ENCODE measurements at regions not wholly inside any gene's neighbourhood (a gene's known extent, or its start where the extent isn't known, plus 50 kb on each side); places are given as distances from the start of the nearest gene placed in this dataset.

GRCh38 chr6:3520281-3521230, 63.7 kb upstream of the SLC22A23 start:
- no peak overlapping the region for H3K4me2 ChIP-seq (ENCODE audit: low read length)
- no peak overlapping the region for H3K9ac ChIP-seq
- H3K9me3 ChIP-seq (ENCODE audit: control insufficient read depth, low read length): no peaks in the 10 kb centered on the region
- no peaks in the 10 kb centered on the region for H3K4me1 ChIP-seq
- H3K79me2 ChIP-seq: no peaks in the 10 kb centered on the region
- no peaks in the 10 kb centered on the region for H3K27me3 ChIP-seq (ENCODE audit: control insufficient read depth, insufficient read depth, low read length)
- no peaks in the 10 kb centered on the region for H3K36me3 ChIP-seq (ENCODE audit: control insufficient read depth, insufficient read depth, low read length)
- no peak for TF ChIP-seq CTCF (IDR thresholded peaks at IDR 0.05)
- no peak overlapping the region for H3K4me3 ChIP-seq (ENCODE audit: low read depth, low read length)
- H3K27ac ChIP-seq: no peak overlapping the region
- no peak overlapping the region for H2AFZ ChIP-seq

- H3K9me3 ChIP-seq (ENCODE audit: control insufficient read depth, low read length): no peaks in the 10 kb centered on the region
- no peak for TF ChIP-seq CTCF (IDR thresholded peaks at IDR 0.05)
- no peaks in the 10 kb centered on the region for H3K36me3 ChIP-seq (ENCODE audit: control insufficient read depth, insufficient read depth, low read length)
- H3K4me1 ChIP-seq: no peaks in the 10 kb centered on the region
- H3K4me2 ChIP-seq (ENCODE audit: low read length): no peak overlapping the region
- H3K4me3 ChIP-seq (ENCODE audit: low read depth, low read length): no peak overlapping the region
- no peak overlapping the region for H3K9ac ChIP-seq
- H3K27ac ChIP-seq: no peak overlapping the region
- no peak overlapping the region for H2AFZ ChIP-seq
- no peaks in the 10 kb centered on the region for H3K79me2 ChIP-seq
- H3K27me3 ChIP-seq (ENCODE audit: control insufficient read depth, insufficient read depth, low read length): no peaks in the 10 kb centered on the region
Observed at GRCh38 chr6:3518356-3519190, 61.7 kb upstream of the SLC22A23 start.

- H3K9ac ChIP-seq: no peak overlapping the region
- H3K27ac ChIP-seq: no peak overlapping the region
- H3K79me2 ChIP-seq: no peaks in the 10 kb centered on the region
- no peak for TF ChIP-seq CTCF (IDR thresholded peaks at IDR 0.05)
- H3K4me2 ChIP-seq (ENCODE audit: low read length): no peak overlapping the region
- H3K27me3 ChIP-seq (ENCODE audit: control insufficient read depth, insufficient read depth, low read length): no peaks in the 10 kb centered on the region
- H2AFZ ChIP-seq: no peak overlapping the region
- H3K4me3 ChIP-seq (ENCODE audit: low read depth, low read length): no peak overlapping the region
- H3K9me3 ChIP-seq (ENCODE audit: control insufficient read depth, low read length): no peaks in the 10 kb centered on the region
- H3K4me1 ChIP-seq: no peaks in the 10 kb centered on the region
- H3K36me3 ChIP-seq (ENCODE audit: control insufficient read depth, insufficient read depth, low read length): no peaks in the 10 kb centered on the region
Observed at GRCh38 chr6:3517350-3517749, 60.5 kb upstream of the SLC22A23 start.

- Histone ChIP-seq H3K4me1 (peaks cover 2% of the 10 kb centered on the region), H3K79me2 (no peaks in the 10 kb centered on the region), H3K27ac (no peak overlapping the region), H3K9me3 (ENCODE audit: control insufficient read depth, low read length) (no peaks in the 10 kb centered on the region), H3K36me3 (ENCODE audit: control insufficient read depth, insufficient read depth, low read length) (no peaks in the 10 kb centered on the region), H2AFZ (no peak overlapping the region), H3K4me2 (ENCODE audit: low read length) (no peak overlapping the region), H3K4me3 (ENCODE audit: low read depth, low read length) (no peak overlapping the region), H3K27me3 (ENCODE audit: control insufficient read depth, insufficient read depth, low read length) (no peaks in the 10 kb centered on the region), H3K9ac (no peak overlapping the region)
- no peak for TF ChIP-seq CTCF (IDR thresholded peaks at IDR 0.05)
Observed at GRCh38 chr6:3516092-3516491, 59.2 kb upstream of the SLC22A23 start.

All from parathyroid adenoma (tissue), 2 donors.